Keratinocyte (primary cell): ENCODE measurements at regions not wholly inside any gene's neighbourhood (a gene's known extent, or its start where the extent isn't known, plus 50 kb on each side); places are given as distances from the start of the nearest gene placed in this dataset.

Experiments
- DNase-seq: peaks from one replicate; pipeline ENCODE4 v3.0.0-alpha.2; 2011; ENCODE audit warnings: low read depth, missing footprints, low spot score
- FAIRE-seq: peaks from 2 replicates; lab custom pipeline; 2011; peaks lifted over from hg19 to GRCh38; lab: Jason Lieb, UNC
- H2AFZ ChIP-seq: 2 replicates; pipeline ENCODE4 v1.6.0; 2012; ENCODE audit warnings: low read length, control low read depth, inconsistent platforms; ENCODE audit not compliant: control insufficient read depth
- H3K27ac ChIP-seq: 2 replicates; pipeline ENCODE4 v1.5.1; 2011; ENCODE audit warnings: low read length; ENCODE audit not compliant: control insufficient read depth, insufficient read depth
- H3K27me3 ChIP-seq: 3 replicates; pipeline ENCODE4 v1.6.0; 2011; ENCODE audit warnings: low read length; ENCODE audit not compliant: control insufficient read depth, insufficient read depth; ENCODE audit errors: extremely low read depth
- H3K36me3 ChIP-seq, 2 experiments: 2 replicates in 1 of 2; 3 replicates in 1 of 2; pipeline ENCODE4 v1.5.1; 2011; ENCODE audit warnings: low read length in 2 of 2, mild to moderate bottlenecking in 1 of 2; ENCODE audit not compliant: control insufficient read depth in 2 of 2, insufficient read depth in 2 of 2; ENCODE audit errors: extremely low read depth in 1 of 2
- H3K4me1 ChIP-seq: 3 replicates; pipeline ENCODE4 v1.5.1; 2011; ENCODE audit warnings: low read length; ENCODE audit not compliant: control insufficient read depth, insufficient read depth; ENCODE audit errors: extremely low read depth
- H3K4me2 ChIP-seq: 3 replicates; pipeline ENCODE4 v1.6.0; 2011; ENCODE audit warnings: low read depth, low read length; ENCODE audit not compliant: control insufficient read depth, insufficient read depth; ENCODE audit errors: extremely low read depth
- H3K4me3 ChIP-seq, 3 experiments: fragments of 200-600 bp in 1 of 3; sonication (generic) in 1 of 3; 2 replicates in 2 of 3; 3 replicates in 1 of 3; pipeline ENCODE4 v1.5.1; 2011 to 2016; ENCODE audit warnings: low read length in 3 of 3, mild to moderate bottlenecking in 3 of 3, control low read depth in 2 of 3, inconsistent platforms in 1 of 3, low read depth in 1 of 3, mixed read lengths in 1 of 3, mixed run types in 1 of 3, moderate library complexity in 1 of 3; ENCODE audit not compliant: control insufficient read depth in 2 of 3, insufficient read depth in 2 of 3; ENCODE audit errors: extremely low read depth in 1 of 3
- H3K79me2 ChIP-seq: 2 replicates; pipeline ENCODE4 v1.6.0; 2012; ENCODE audit warnings: low read length; ENCODE audit not compliant: control insufficient read depth, insufficient read depth
- H3K9ac ChIP-seq: 3 replicates; pipeline ENCODE4 v1.6.0; 2011; ENCODE audit warnings: low read length; ENCODE audit not compliant: control insufficient read depth, insufficient read depth; ENCODE audit errors: extremely low read depth
- H3K9me1 ChIP-seq: 3 replicates; pipeline ENCODE4 v1.6.0; 2011; ENCODE audit warnings: low read length; ENCODE audit not compliant: control insufficient read depth, insufficient read depth; ENCODE audit errors: extremely low read depth
- H3K9me3 ChIP-seq: 2 replicates; pipeline ENCODE4 v1.5.1; 2012; ENCODE audit warnings: low read depth, low read length; ENCODE audit not compliant: control insufficient read depth
- H4K20me1 ChIP-seq: 3 replicates; pipeline ENCODE4 v1.6.0; 2011; ENCODE audit warnings: low read length; ENCODE audit not compliant: control insufficient read depth, insufficient read depth; ENCODE audit errors: extremely low read depth
- CTCF ChIP-seq, 3 experiments: IDR thresholded peaks in 1 of 3; conservative IDR thresholded peaks in 1 of 3; optimal IDR thresholded peaks in 1 of 3; 2 replicates in 2 of 3; 3 replicates in 1 of 3; pipeline versions ENCODE3 to v1.5.1; 2011; ENCODE audit warnings: low read length in 3 of 3, mild to moderate bottlenecking in 3 of 3, moderate library complexity in 2 of 3, control low read depth in 1 of 3, inconsistent platforms in 1 of 3; ENCODE audit not compliant: insufficient read depth in 2 of 3; ENCODE audit errors: extremely low read depth in 1 of 3
- EZH2 ChIP-seq: IDR thresholded peaks from one replicate; pipeline ENCODE4 v1.6.1; 2012; ENCODE audit warnings: inconsistent platforms, mild to moderate bottlenecking, low read length, moderate library complexity
- dilution Hi-C: fragments of 300-500 bp; cut with MboI; formaldehyde crosslinking; loops from one replicate; pipeline ENCODE4 v1.7.0; 2020; ENCODE audit warnings: low sequenced_read_pairs; ENCODE audit not compliant: extremely low pct_ligation_motif_present

DNA sequence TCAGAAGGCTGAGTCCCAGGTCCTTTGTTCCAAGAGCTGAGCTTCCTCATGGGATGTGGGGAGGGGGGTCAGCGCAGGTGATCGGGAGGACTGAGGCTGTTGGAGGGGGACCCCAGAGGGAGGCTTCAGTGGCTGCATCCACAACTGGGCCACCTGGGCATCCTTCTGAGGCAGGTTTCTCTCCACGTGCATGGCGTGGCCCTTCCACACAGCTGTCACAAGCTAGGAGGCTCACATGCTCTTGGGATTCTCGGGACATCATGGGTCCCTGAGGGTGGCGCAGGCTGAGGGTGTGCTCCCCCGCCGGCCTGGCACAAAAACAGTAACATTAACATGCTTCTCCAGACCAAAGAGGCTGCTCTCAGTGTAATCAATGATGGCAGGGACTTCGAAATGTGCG lies 229.6 kb upstream of the AJAP1 start:
- DNase-seq (no peak), FAIRE-seq (no peak)
- H4K20me1 ChIP-seq = no peaks in the 10 kb centered on the region
- no peak for TF ChIP-seq CTCF (optimal IDR thresholded peaks at IDR 0.05 in 1 of 3, IDR thresholded peaks at IDR 0.05 in 1 of 3, conservative IDR thresholded peaks at IDR 0.05 in 1 of 3; ENCODE audit: extremely low read depth in 1 of 3, insufficient read depth in 2 of 3, low read length in 3 of 3)
- no peak for TF ChIP-seq EZH2
- no peaks in the 10 kb centered on the region for H3K79me2 ChIP-seq
- H3K27ac ChIP-seq = no peak overlapping the region
- dilution Hi-C loops = no loop called here
- H3K9me1 ChIP-seq = no peaks in the 10 kb centered on the region
- peaks cover 5% of the 10 kb centered on the region for H3K9me3 ChIP-seq
- H3K4me1 ChIP-seq = no peaks in the 10 kb centered on the region
- H3K4me3 ChIP-seq = no peak overlapping the region
- no peak overlapping the region for H3K9ac ChIP-seq
- no peak overlapping the region for H2AFZ ChIP-seq
- no peaks in the 10 kb centered on the region for H3K27me3 ChIP-seq
- no peaks in the 10 kb centered on the region for H3K36me3 ChIP-seq
- no peak overlapping the region for H3K4me2 ChIP-seq

GRCh38 chr1:4425892-4426291 lies 228.5 kb upstream of the AJAP1 start:
- Histone ChIP-seq H4K20me1 (no peaks in the 10 kb centered on the region), H3K27me3 (no peaks in the 10 kb centered on the region), H2AFZ (no peak overlapping the region), H3K27ac (no peak overlapping the region), H3K9me3 (peaks cover 6% of the 10 kb centered on the region), H3K79me2 (no peaks in the 10 kb centered on the region), H3K9me1 (no peaks in the 10 kb centered on the region), H3K36me3 (no peaks in the 10 kb centered on the region), H3K9ac (no peak overlapping the region), H3K4me2 (no peak overlapping the region), H3K4me3 (no peak overlapping the region), H3K4me1 (no peaks in the 10 kb centered on the region)
- DNase-seq (no peak), FAIRE-seq (no peak)
- dilution Hi-C loops = no loop called here
- TF ChIP-seq EZH2 (no peak), CTCF (optimal IDR thresholded peaks at IDR 0.05 in 1 of 3, IDR thresholded peaks at IDR 0.05 in 1 of 3, conservative IDR thresholded peaks at IDR 0.05 in 1 of 3; ENCODE audit: extremely low read depth in 1 of 3, insufficient read depth in 2 of 3, low read length in 3 of 3) (no peak)
